ENCODE measurements at regions not wholly inside any gene's neighbourhood (a gene's known extent, or its start where the extent isn't known, plus 50 kb on each side); places are given as distances from the start of the nearest gene placed in this dataset.

GRCh38 chr13:95360052-95360451 lies 58.8 kb upstream of the ABCC4 start:
- TF ChIP-seq CTCF (IDR thresholded peaks at IDR 0.05) (no peak), POLR2A (IDR thresholded peaks at IDR 0.05) (no peak)

Data from testis (tissue), 2 donors.